HL-60 (cell line): ENCODE measurements at regions not wholly inside any gene's neighbourhood (a gene's known extent, or its start where the extent isn't known, plus 50 kb on each side); places are given as distances from the start of the nearest gene placed in this dataset.

Source experiments
- CTCF ChIP-seq: IDR thresholded peaks from one replicate; pipeline ENCODE4 v1.5.1; 2011; ENCODE audit warnings: low read length, control low read depth, inconsistent platforms; ENCODE audit not compliant: insufficient read depth
- REST ChIP-seq: IDR thresholded peaks from 2 replicates; pipeline ENCODE4 v1.6.1; 2012; ENCODE audit warnings: low read depth; ENCODE audit not compliant: insufficient replicate concordance
- SPI1 ChIP-seq: IDR thresholded peaks from 2 replicates; pipeline ENCODE4 v1.6.1; 2012; ENCODE audit warnings: low read depth, mild to moderate bottlenecking, borderline replicate concordance

GRCh38 chr1:72606216-72606810 is 324.0 kb upstream of the NEGR1 start:
- no peak for TF ChIP-seq CTCF
- no peak for TF ChIP-seq SPI1
- no peak for TF ChIP-seq REST
